Ascending aorta (tissue), 2 donors: ENCODE measurements at regions not wholly inside any gene's neighbourhood (a gene's known extent, or its start where the extent isn't known, plus 50 kb on each side); places are given as distances from the start of the nearest gene placed in this dataset.

Experiments
- DNase-seq, 2 donors: peaks; one replicate each; pipeline ENCODE4 v3.0.0-alpha.2; 2019; ENCODE audit warnings: low spot score in 2 of 2
- H3K27ac ChIP-seq, 2 donors: fragments of 200-600 bp; sonication (generic); one replicate each; pipeline ENCODE4 v1.5.1; 2016 to 2017; ENCODE audit warnings: mild to moderate bottlenecking in 1 of 2
- H3K27me3 ChIP-seq: fragments of 200-600 bp; sonication (generic); one replicate; pipeline ENCODE4 v1.5.1; 2017
- H3K36me3 ChIP-seq, 2 donors: fragments of 200-600 bp; sonication (generic); one replicate each; pipeline ENCODE4 v1.5.1; 2016
- H3K4me1 ChIP-seq, 2 donors: fragments of 200-600 bp; sonication (generic); one replicate each; pipeline ENCODE4 v1.5.1; 2016 to 2017; ENCODE audit warnings: mild to moderate bottlenecking in 1 of 2
- H3K4me3 ChIP-seq, 2 donors: fragments of 200-600 bp; sonication (generic); one replicate each; pipeline ENCODE4 v1.5.1; 2016 to 2017; ENCODE audit warnings: mild to moderate bottlenecking in 1 of 2
- H3K9me3 ChIP-seq, 2 donors: fragments of 200-600 bp; sonication (generic); one replicate each; pipeline ENCODE4 v1.5.1; 2016
- intact Hi-C: fragments of 100-400 bp; cut with DNase I; formaldehyde crosslinking; loops from one replicate; pipeline ENCODE4 v1.15.1; 2023
- TF ChIP-seq, protein P1 (sequence below), 3 experiments: fragments of 200-600 bp in 2 of 3; fragments of 450-650 bp in 1 of 3; sonication (generic) in 2 of 3; IDR thresholded peaks; one replicate each; pipeline ENCODE4 v1.5.1; 2016 to 2019; ENCODE audit warnings: antibody characterized with exemption in 3 of 3, mild to moderate bottlenecking in 1 of 3, moderate library complexity in 1 of 3

DNA sequence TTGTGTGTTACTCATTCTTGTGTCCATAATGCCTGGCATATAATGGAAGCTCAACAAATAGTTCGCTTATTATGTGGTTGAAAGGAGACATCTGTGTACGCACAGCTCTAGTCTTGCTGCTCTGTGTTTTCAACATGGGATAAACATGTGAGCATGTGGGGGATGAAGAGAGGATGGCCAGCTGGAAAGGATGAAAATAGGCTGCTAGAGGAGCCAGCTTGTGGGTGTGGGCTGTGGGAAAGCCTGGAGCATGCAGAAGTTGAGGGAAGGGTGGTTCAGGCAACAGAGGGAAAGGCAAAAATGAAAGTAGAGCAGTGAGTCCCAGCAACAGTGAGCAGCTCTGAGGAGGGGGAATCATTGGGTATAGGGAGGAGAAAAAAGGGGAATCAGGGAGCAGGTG lies 324.6 kb upstream of the CDH11 start:
- Histone ChIP-seq H3K4me3 (no peak overlapping the region), H3K27ac (no peak overlapping the region), H3K4me1 (no peaks in the 10 kb centered on the region), H3K9me3 (no peaks in the 10 kb centered on the region), H3K27me3 (no peaks in the 10 kb centered on the region), H3K36me3 (no peaks in the 10 kb centered on the region)
- TF ChIP-seq, protein P1, sequence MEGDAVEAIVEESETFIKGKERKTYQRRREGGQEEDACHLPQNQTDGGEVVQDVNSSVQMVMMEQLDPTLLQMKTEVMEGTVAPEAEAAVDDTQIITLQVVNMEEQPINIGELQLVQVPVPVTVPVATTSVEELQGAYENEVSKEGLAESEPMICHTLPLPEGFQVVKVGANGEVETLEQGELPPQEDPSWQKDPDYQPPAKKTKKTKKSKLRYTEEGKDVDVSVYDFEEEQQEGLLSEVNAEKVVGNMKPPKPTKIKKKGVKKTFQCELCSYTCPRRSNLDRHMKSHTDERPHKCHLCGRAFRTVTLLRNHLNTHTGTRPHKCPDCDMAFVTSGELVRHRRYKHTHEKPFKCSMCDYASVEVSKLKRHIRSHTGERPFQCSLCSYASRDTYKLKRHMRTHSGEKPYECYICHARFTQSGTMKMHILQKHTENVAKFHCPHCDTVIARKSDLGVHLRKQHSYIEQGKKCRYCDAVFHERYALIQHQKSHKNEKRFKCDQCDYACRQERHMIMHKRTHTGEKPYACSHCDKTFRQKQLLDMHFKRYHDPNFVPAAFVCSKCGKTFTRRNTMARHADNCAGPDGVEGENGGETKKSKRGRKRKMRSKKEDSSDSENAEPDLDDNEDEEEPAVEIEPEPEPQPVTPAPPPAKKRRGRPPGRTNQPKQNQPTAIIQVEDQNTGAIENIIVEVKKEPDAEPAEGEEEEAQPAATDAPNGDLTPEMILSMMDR (IDR thresholded peaks at IDR 0.05), result no peak
- DNase-seq, result no peak
- intact Hi-C loops, result no loop called here

DNA sequence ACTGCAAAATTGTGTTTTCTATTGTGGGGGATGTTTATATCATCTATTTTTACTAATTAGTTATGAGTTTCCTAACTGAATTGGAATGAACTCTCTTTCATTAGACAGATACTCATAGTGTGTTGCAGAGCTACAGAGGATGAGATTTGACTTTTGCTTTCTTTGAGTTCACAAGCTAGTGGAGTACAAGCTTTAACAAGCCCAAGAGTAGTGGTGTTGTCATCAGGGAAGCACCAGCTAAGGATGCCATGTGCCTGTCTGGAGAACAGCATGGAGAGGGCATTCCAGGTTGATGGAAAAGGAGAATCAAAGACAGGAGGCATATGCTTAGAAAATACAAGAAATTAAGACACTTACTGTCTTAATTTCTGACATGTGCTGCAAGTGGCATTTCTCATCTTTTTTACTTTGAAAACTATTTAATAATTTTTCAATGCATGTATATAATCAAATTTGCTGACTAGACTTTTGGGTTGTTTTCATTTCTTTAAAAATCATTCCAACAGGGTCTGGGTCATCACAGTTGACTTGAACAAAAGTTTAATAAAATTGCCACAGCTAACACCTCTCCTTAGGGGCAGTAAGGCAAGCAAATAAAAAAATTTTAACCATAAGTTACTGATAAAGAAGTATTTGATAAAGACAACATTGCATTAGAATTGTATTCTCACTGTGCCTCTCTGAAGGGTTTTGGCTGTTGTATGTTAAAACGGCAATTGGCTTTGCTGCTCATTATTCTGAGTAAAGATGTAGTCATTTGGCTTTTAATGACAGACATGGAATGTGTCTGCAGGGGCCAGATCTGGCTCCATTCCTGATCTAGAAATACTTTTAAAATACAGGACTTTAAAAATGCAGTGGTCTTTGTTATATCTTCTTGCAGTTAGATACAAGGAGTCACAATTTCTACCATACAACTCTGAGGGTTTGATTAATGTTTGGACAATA lies 323.7 kb upstream of the CDH11 start:
- no peaks in the 10 kb centered on the region for H3K4me1 ChIP-seq
- H3K36me3 ChIP-seq, result no peaks in the 10 kb centered on the region
- intact Hi-C loops, result no loop called here
- H3K27ac ChIP-seq, result no peak overlapping the region
- H3K27me3 ChIP-seq, result no peaks in the 10 kb centered on the region
- TF ChIP-seq, protein P1 (IDR thresholded peaks at IDR 0.05), result no peak
- H3K4me3 ChIP-seq, result no peak overlapping the region
- DNase-seq, result no peak
- H3K9me3 ChIP-seq, result no peaks in the 10 kb centered on the region

DNA sequence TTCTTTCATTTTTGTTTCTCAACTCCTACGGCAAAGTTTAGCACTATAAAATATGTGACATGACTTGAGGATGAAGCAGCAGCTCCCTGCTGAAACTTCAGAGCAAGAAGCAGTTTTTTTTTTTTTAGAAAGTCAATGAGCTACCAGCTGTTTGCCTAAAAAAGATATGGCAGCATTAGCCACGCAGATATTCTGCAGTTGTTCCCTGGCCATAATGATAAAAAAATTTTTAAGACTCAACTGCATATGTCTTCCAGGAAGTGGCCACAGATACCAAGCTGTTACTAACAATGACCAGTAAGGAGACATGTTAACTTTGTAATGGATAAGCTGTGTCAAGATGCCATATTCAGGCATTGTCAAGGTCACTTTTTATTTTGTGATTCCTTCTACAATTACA lies 319.6 kb upstream of the CDH11 start:
- no peaks in the 10 kb centered on the region for H3K4me1 ChIP-seq
- H3K27ac ChIP-seq, result no peak overlapping the region
- no peaks in the 10 kb centered on the region for H3K36me3 ChIP-seq
- TF ChIP-seq, protein P1 (IDR thresholded peaks at IDR 0.05), result no peak
- no peak for DNase-seq
- no peak overlapping the region for H3K4me3 ChIP-seq
- no peaks in the 10 kb centered on the region for H3K27me3 ChIP-seq
- no peaks in the 10 kb centered on the region for H3K9me3 ChIP-seq
- intact Hi-C loops, result no loop called here

DNA sequence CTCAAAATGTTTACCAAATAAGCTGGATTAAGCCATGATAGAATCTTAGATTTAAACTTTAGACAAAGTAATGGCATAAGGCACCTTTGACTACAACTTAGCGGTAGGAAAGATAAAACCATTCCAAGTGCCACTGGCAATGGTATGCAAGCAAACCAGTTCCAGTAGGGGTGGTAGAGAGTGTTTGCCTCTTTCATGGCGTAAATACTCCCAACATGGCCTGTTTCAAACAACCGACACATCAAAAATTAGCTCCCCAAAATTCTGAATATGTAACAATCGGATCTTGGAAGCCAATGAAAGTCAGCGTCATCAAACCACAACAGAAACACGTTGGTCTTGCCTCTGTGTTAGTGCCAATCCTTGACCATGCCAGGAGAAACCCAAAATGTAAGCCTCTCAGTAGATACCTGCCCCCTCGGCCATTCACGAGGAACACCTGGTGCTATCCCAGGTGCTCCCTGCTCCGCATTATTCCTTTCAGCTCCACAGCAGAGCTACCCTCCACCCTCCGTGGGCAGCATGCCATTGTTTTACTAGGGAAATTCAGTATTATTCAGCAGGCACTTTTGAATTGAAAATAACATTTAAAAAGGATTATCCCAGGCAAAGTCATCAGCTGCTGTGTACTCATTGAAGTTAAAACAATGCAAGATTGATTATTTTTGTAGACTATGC lies 307.8 kb upstream of the CDH11 start:
- no peak for DNase-seq
- intact Hi-C loops, result no loop called here
- Histone ChIP-seq H3K27ac (no peak overlapping the region), H3K4me1 (no peaks in the 10 kb centered on the region), H3K27me3 (no peaks in the 10 kb centered on the region), H3K36me3 (no peaks in the 10 kb centered on the region), H3K9me3 (no peaks in the 10 kb centered on the region), H3K4me3 (no peak overlapping the region)
- TF ChIP-seq, protein P1 (IDR thresholded peaks at IDR 0.05), result no peak

DNA sequence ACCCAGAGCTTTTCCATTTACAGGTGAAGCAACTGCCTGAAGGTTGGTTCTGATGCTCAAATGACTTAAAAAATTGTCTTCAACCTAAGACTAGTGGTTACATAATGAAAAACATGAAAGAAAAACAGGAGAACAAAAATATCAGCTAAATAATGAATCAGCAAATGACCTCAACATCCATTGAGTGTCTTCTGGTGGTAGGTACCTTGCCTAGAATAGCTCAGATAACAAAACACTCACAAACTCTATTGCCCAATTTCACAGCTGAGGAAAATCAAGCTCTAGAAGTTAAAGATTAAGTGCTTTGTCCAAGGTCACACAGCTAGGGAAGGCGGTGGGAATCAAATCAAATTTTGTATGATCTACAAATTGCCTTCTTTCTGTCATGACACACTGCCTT lies 304.6 kb upstream of the CDH11 start:
- intact Hi-C loops, result no loop called here
- Histone ChIP-seq H3K9me3 (no peaks in the 10 kb centered on the region), H3K4me3 (no peak overlapping the region), H3K4me1 (no peaks in the 10 kb centered on the region), H3K27me3 (no peaks in the 10 kb centered on the region), H3K27ac (no peak overlapping the region), H3K36me3 (no peaks in the 10 kb centered on the region)
- TF ChIP-seq, protein P1 (IDR thresholded peaks at IDR 0.05), result no peak
- DNase-seq, result no peak
